Astrocyte (in vitro differentiated cells and primary cell): ENCODE measurements at regions not wholly inside any gene's neighbourhood (a gene's known extent, or its start where the extent isn't known, plus 50 kb on each side); places are given as distances from the start of the nearest gene placed in this dataset.

Source experiments
- DNase-seq: peaks from one replicate; pipeline ENCODE4 v3.0.0-alpha.2; 2010; ENCODE audit warnings: low read depth
- FAIRE-seq: peaks from 2 replicates; lab custom pipeline; 2011; peaks lifted over from hg19 to GRCh38; lab: Jason Lieb, UNC
- H2AFZ ChIP-seq: 2 replicates; pipeline ENCODE4 v1.6.0; 2012; ENCODE audit warnings: low read depth, low read length, inconsistent platforms
- H3K27ac ChIP-seq: 2 replicates; pipeline ENCODE4 v1.5.1; 2011; ENCODE audit warnings: low read depth, low read length, inconsistent platforms
- H3K27me3 ChIP-seq: 2 replicates; pipeline ENCODE4 v1.6.0; 2011; ENCODE audit warnings: low read length, inconsistent platforms; ENCODE audit not compliant: insufficient read depth
- H3K36me3 ChIP-seq: 2 replicates; pipeline ENCODE4 v1.5.1; 2011; ENCODE audit warnings: low read length, inconsistent platforms; ENCODE audit not compliant: insufficient read depth
- H3K4me1 ChIP-seq: 2 replicates; pipeline ENCODE4 v1.5.1; 2011; ENCODE audit warnings: low read length, inconsistent platforms; ENCODE audit not compliant: insufficient read depth
- H3K4me2 ChIP-seq: 2 replicates; pipeline ENCODE4 v1.6.0; 2012; ENCODE audit warnings: low read length, inconsistent platforms
- H3K4me3 ChIP-seq: 2 replicates; pipeline ENCODE4 v1.5.1; 2011; ENCODE audit warnings: low read depth, mild to moderate bottlenecking, low read length, inconsistent platforms; ENCODE audit not compliant: insufficient read depth
- H3K79me2 ChIP-seq: 2 replicates; pipeline ENCODE4 v1.6.0; 2012; ENCODE audit warnings: mild to moderate bottlenecking, low read length, inconsistent platforms; ENCODE audit not compliant: insufficient read depth
- H3K9ac ChIP-seq: 2 replicates; pipeline ENCODE4 v1.6.0; 2012; ENCODE audit warnings: mild to moderate bottlenecking, low read length, inconsistent platforms
- H3K9me3 ChIP-seq: 2 replicates; pipeline ENCODE4 v1.5.1; 2012; ENCODE audit warnings: low read depth, mild to moderate bottlenecking, low read length, inconsistent platforms; ENCODE audit not compliant: insufficient read depth
- H4K20me1 ChIP-seq: 2 replicates; pipeline ENCODE4 v1.6.0; 2012; ENCODE audit warnings: low read length, inconsistent platforms; ENCODE audit not compliant: insufficient read depth
- H3K27ac Mint-ChIP-seq: one replicate; pipeline ENCODE4 v1.8.0; 2021; ENCODE audit warnings: mild to moderate bottlenecking, mixed read lengths; ENCODE audit not compliant: unreplicated experiment
- H3K27me3 Mint-ChIP-seq: one replicate; pipeline ENCODE4 v1.8.0; 2021; ENCODE audit warnings: low read depth, mixed read lengths; ENCODE audit not compliant: unreplicated experiment
- H3K36me3 Mint-ChIP-seq: one replicate; pipeline ENCODE4 v1.8.0; 2021; ENCODE audit warnings: low read depth, mixed read lengths; ENCODE audit not compliant: unreplicated experiment
- H3K4me1 Mint-ChIP-seq: one replicate; pipeline ENCODE4 v1.8.0; 2021; ENCODE audit warnings: low read depth, mixed read lengths; ENCODE audit not compliant: unreplicated experiment
- H3K4me3 Mint-ChIP-seq: one replicate; pipeline ENCODE4 v1.8.0; 2021; ENCODE audit warnings: mild to moderate bottlenecking, moderate library complexity, mixed read lengths; ENCODE audit not compliant: unreplicated experiment
- H3K9me3 Mint-ChIP-seq: one replicate; pipeline ENCODE4 v1.8.0; 2021; ENCODE audit warnings: mild to moderate bottlenecking, mixed read lengths; ENCODE audit not compliant: unreplicated experiment
- CTCF ChIP-seq: IDR thresholded peaks from 2 replicates; pipeline ENCODE4 v1.5.1; 2011; ENCODE audit warnings: low read depth, mild to moderate bottlenecking, inconsistent platforms, low read length, moderate library complexity; ENCODE audit not compliant: insufficient read depth
- EZH2 ChIP-seq: IDR thresholded peaks from 2 replicates; pipeline ENCODE4 v1.6.1; 2012; ENCODE audit warnings: mild to moderate bottlenecking, low read length, inconsistent platforms; ENCODE audit not compliant: insufficient read depth

- Mint-ChIP-seq H3K27me3 (no peaks in the 10 kb centered on the region), H3K9me3 (peaks cover 15% of the 10 kb centered on the region), H3K4me3 (no peak overlapping the region), H3K27ac (no peak overlapping the region), H3K36me3 (no peaks in the 10 kb centered on the region), H3K4me1 (no peaks in the 10 kb centered on the region)
- H3K27me3 ChIP-seq = no peaks in the 10 kb centered on the region
- H3K27ac ChIP-seq = no peak overlapping the region
- DNase-seq (no peak), FAIRE-seq (no peak)
- no peaks in the 10 kb centered on the region for H3K4me1 ChIP-seq
- peaks cover 4% of the 10 kb centered on the region for H3K9me3 ChIP-seq
- no peaks in the 10 kb centered on the region for H4K20me1 ChIP-seq
- H2AFZ ChIP-seq = no peak overlapping the region
- H3K9ac ChIP-seq = no peak overlapping the region
- H3K79me2 ChIP-seq = no peaks in the 10 kb centered on the region
- no peak for TF ChIP-seq EZH2
- TF ChIP-seq CTCF = no peak
- H3K36me3 ChIP-seq = no peaks in the 10 kb centered on the region
- H3K4me2 ChIP-seq = no peak overlapping the region
- H3K4me3 ChIP-seq = no peak overlapping the region
Observed at GRCh38 chr10:111486346-111486745, 409.5 kb downstream of the ADRA2A start.

DNA sequence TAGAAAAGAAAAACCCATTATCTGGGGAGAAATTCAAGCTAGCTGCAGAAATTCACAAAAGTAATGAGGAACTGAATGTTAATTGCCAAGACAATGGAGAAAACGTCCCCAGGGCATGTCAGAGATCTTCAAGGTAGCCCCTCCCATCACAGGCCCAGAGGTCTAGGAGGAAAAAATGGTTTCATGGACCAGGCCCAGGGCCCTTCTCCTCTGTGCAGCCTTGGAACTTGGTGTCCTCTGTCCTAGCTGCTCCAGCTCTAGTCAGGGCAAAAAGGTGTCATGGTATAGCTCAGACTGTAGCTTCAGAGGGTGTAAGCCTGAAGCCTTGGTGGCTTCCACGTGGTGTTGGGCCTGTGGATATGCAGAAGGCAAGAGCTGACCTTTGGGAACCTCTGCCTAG lies 411.8 kb downstream of the ADRA2A start:
- H3K27ac Mint-ChIP-seq = no peak overlapping the region
- Histone ChIP-seq H4K20me1 (no peaks in the 10 kb centered on the region), H3K4me1 (no peaks in the 10 kb centered on the region), H3K4me2 (no peak overlapping the region), H2AFZ (no peak overlapping the region), H3K4me3 (no peak overlapping the region), H3K9ac (no peak overlapping the region), H3K27ac (no peak overlapping the region), H3K27me3 (no peaks in the 10 kb centered on the region), H3K9me3 (peaks cover 8% of the 10 kb centered on the region), H3K36me3 (no peaks in the 10 kb centered on the region), H3K79me2 (no peaks in the 10 kb centered on the region)
- H3K27me3 Mint-ChIP-seq = no peaks in the 10 kb centered on the region
- TF ChIP-seq CTCF (no peak), EZH2 (no peak)
- H3K4me1 Mint-ChIP-seq = no peaks in the 10 kb centered on the region
- FAIRE-seq = no peak
- DNase-seq = no peak
- H3K36me3 Mint-ChIP-seq = no peaks in the 10 kb centered on the region
- H3K9me3 Mint-ChIP-seq = peaks cover 15% of the 10 kb centered on the region
- H3K4me3 Mint-ChIP-seq = no peak overlapping the region

- no peak overlapping the region for H3K4me3 Mint-ChIP-seq
- no peak overlapping the region for H3K27ac Mint-ChIP-seq
- Histone ChIP-seq H2AFZ (no peak overlapping the region), H4K20me1 (no peaks in the 10 kb centered on the region), H3K9me3 (peaks cover 8% of the 10 kb centered on the region), H3K4me2 (no peak overlapping the region), H3K4me3 (no peak overlapping the region), H3K9ac (no peak overlapping the region), H3K4me1 (no peaks in the 10 kb centered on the region), H3K27ac (no peak overlapping the region), H3K36me3 (no peaks in the 10 kb centered on the region), H3K27me3 (no peaks in the 10 kb centered on the region), H3K79me2 (no peaks in the 10 kb centered on the region)
- FAIRE-seq = no peak
- H3K4me1 Mint-ChIP-seq = no peaks in the 10 kb centered on the region
- DNase-seq = no peak
- H3K36me3 Mint-ChIP-seq = no peaks in the 10 kb centered on the region
- no peaks in the 10 kb centered on the region for H3K27me3 Mint-ChIP-seq
- no peak for TF ChIP-seq CTCF
- no peak for TF ChIP-seq EZH2
- peaks cover 14% of the 10 kb centered on the region for H3K9me3 Mint-ChIP-seq
Observed at GRCh38 chr10:111491154-111491553, 414.3 kb downstream of the ADRA2A start.
